WERI-Rb-1 (cell line): ENCODE measurements at regions not wholly inside any gene's neighbourhood (a gene's known extent, or its start where the extent isn't known, plus 50 kb on each side); places are given as distances from the start of the nearest gene placed in this dataset.
"Not testable (repeated sequence)": the region's sequence is repeated elsewhere in the genome, so short reads cannot be mapped to it uniquely, and the experiment has no call there.

Experiments used
- DNase-seq: peaks from one replicate; pipeline ENCODE4 v3.0.0-alpha.2; 2020
- H3K27ac ChIP-seq: fragments of 250-450 bp; sonication (Bioruptor Pico); 2 replicates; pipeline ENCODE4 v1.5.1; 2020; ENCODE audit warnings: mild to moderate bottlenecking, moderate library complexity
- H3K27me3 ChIP-seq: fragments of 250-450 bp; sonication (Bioruptor Pico); 2 replicates; pipeline ENCODE4 v1.5.1; 2021; ENCODE audit warnings: mild to moderate bottlenecking, low read depth, moderate library complexity; ENCODE audit not compliant: insufficient read depth, severe bottlenecking
- H3K36me3 ChIP-seq: fragments of 250-450 bp; sonication (Bioruptor Pico); 2 replicates; pipeline ENCODE4 v1.5.1; 2020; ENCODE audit warnings: mild to moderate bottlenecking, moderate library complexity
- H3K4me3 ChIP-seq: 2 replicates; pipeline ENCODE4 v1.5.1; 2011; ENCODE audit warnings: low read depth, mild to moderate bottlenecking, control low read depth, low read length
- H3K9me3 ChIP-seq: fragments of 250-450 bp; sonication (Bioruptor Pico); 2 replicates; pipeline ENCODE4 v1.5.1; 2021; ENCODE audit warnings: mild to moderate bottlenecking, moderate library complexity; ENCODE audit not compliant: severe bottlenecking
- TF ChIP-seq, protein P1 (sequence below): IDR thresholded peaks from 2 replicates; pipeline ENCODE4 v1.5.1; 2011; ENCODE audit warnings: low read depth, mild to moderate bottlenecking, control low read depth, inconsistent platforms, low read length

DNA sequence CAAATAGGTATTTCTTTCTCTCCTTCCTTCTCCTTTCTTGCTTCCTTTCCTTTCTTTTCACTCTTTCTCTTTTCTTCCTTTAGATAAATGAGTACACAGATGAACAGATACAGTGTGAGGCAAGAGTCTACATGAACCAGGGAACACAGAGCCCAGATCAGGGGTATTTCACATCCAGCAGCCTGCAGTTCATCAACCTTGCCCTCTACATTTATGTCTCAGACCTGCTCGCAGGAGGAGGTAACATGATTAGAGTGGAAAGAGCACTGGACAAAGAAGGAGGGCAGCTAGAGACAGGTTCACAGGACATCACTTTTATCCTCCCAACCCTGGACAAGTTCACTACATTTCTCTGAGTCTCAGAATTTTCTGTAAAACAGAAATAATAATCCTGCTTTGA, 773.1 kb downstream of the NTRK3 start:
- DNase-seq, result no peak
- Histone ChIP-seq H3K27me3 (no peaks in the 10 kb centered on the region), H3K27ac (no peak overlapping the region), H3K9me3 (no peaks in the 10 kb centered on the region), H3K4me3 (no peak overlapping the region), H3K36me3 (no peaks in the 10 kb centered on the region)
- TF ChIP-seq, protein P1, sequence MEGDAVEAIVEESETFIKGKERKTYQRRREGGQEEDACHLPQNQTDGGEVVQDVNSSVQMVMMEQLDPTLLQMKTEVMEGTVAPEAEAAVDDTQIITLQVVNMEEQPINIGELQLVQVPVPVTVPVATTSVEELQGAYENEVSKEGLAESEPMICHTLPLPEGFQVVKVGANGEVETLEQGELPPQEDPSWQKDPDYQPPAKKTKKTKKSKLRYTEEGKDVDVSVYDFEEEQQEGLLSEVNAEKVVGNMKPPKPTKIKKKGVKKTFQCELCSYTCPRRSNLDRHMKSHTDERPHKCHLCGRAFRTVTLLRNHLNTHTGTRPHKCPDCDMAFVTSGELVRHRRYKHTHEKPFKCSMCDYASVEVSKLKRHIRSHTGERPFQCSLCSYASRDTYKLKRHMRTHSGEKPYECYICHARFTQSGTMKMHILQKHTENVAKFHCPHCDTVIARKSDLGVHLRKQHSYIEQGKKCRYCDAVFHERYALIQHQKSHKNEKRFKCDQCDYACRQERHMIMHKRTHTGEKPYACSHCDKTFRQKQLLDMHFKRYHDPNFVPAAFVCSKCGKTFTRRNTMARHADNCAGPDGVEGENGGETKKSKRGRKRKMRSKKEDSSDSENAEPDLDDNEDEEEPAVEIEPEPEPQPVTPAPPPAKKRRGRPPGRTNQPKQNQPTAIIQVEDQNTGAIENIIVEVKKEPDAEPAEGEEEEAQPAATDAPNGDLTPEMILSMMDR, result no peak

GRCh38 chr15:87481126-87481525, 775.4 kb downstream of the NTRK3 start:
- TF ChIP-seq, protein P1, result no peak
- no peak for DNase-seq
- no peak overlapping the region for H3K27ac ChIP-seq
- no peaks in the 10 kb centered on the region for H3K27me3 ChIP-seq
- H3K36me3 ChIP-seq, result no peaks in the 10 kb centered on the region
- H3K4me3 ChIP-seq, result no peak overlapping the region
- no peaks in the 10 kb centered on the region for H3K9me3 ChIP-seq

GRCh38 chr15:87478687-87479072, 777.9 kb downstream of the NTRK3 start:
- no peaks in the 10 kb centered on the region for H3K36me3 ChIP-seq
- no peak overlapping the region for H3K4me3 ChIP-seq
- no peak overlapping the region for H3K27ac ChIP-seq
- no peaks in the 10 kb centered on the region for H3K27me3 ChIP-seq
- TF ChIP-seq, protein P1, result no peak
- DNase-seq, result no peak
- no peaks in the 10 kb centered on the region for H3K9me3 ChIP-seq

- Histone ChIP-seq H3K9me3 (no peaks in the 10 kb centered on the region), H3K4me3 (no peak overlapping the region), H3K36me3 (no peaks in the 10 kb centered on the region), H3K27me3 (no peaks in the 10 kb centered on the region), H3K27ac (no peak overlapping the region)
- DNase-seq, result no peak
- TF ChIP-seq, protein P1, result 0 out of 2 replicates have a peak, but pooled peaks have one; percentile 5
Measured at GRCh38 chr15:87477737-87478686, 778.5 kb downstream of the NTRK3 start.

- H3K36me3 ChIP-seq, result no peaks in the 10 kb centered on the region
- H3K9me3 ChIP-seq, result no peaks in the 10 kb centered on the region
- TF ChIP-seq, protein P1, result no peak
- no peak for DNase-seq
- H3K27me3 ChIP-seq, result no peaks in the 10 kb centered on the region
- H3K27ac ChIP-seq, result no peak overlapping the region
- H3K4me3 ChIP-seq, result no peak overlapping the region
Measured at GRCh38 chr15:87477026-87477425, 779.5 kb downstream of the NTRK3 start.

- no peak overlapping the region for H3K27ac ChIP-seq
- no peaks in the 10 kb centered on the region for H3K9me3 ChIP-seq
- no peaks in the 10 kb centered on the region for H3K36me3 ChIP-seq
- no peak overlapping the region for H3K4me3 ChIP-seq
- DNase-seq, result no peak
- TF ChIP-seq, protein P1, result no peak
- H3K27me3 ChIP-seq, result no peaks in the 10 kb centered on the region
Measured at GRCh38 chr15:87470923-87471322, 785.6 kb downstream of the NTRK3 start.

DNA sequence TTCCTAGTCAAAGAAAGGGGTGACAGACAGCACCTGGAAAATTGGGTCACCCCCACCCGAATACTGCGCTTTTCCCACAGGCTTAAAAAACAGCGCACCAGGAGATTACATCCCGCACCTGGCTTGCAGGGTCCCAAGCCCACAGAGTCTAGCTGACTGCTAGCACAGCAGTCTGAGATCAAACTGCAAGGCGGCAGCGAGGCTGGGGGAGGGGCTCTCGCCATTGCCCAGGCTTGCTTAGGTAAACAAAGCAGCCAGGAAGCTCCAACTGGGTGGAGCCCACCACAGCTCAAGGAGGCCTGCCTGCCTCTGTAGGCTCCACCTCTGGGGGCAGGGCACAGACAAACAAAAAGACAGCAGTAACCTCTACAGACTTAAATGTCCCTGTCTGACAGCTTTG, 792.6 kb downstream of the NTRK3 start:
- H3K27me3 ChIP-seq, H3K4me3 ChIP-seq, H3K9me3 ChIP-seq, H3K27ac ChIP-seq, H3K36me3 ChIP-seq: not testable (repeated sequence)
- DNase-seq, result peak; percentile 10
